HepG2 (cell line): ENCODE measurements at regions not wholly inside any gene's neighbourhood (a gene's known extent, or its start where the extent isn't known, plus 50 kb on each side); places are given as distances from the start of the nearest gene placed in this dataset.

Source experiments
- CEBPZ ChIP-seq: IDR thresholded peaks from 2 replicates; pipeline ENCODE4 v1.6.1; 2012; ENCODE audit warnings: low read length, improper control_type of control experiment
- CREB1 ChIP-seq, 2 experiments: fragments of 450-650 bp in 1 of 2; IDR thresholded peaks; 2 replicates each; pipeline ENCODE4 v1.6.1; 2016 to 2017; ENCODE audit warnings: control low read depth in 1 of 2, mild to moderate bottlenecking in 1 of 2, missing compliant biosample characterization in 1 of 2, missing genetic modification characterization in 1 of 2
- HCFC1 ChIP-seq: fragments of 150-350 bp; IDR thresholded peaks from 2 replicates; pipeline ENCODE4 v1.6.1; 2014; ENCODE audit warnings: low read depth, low read length
- HOXA9 ChIP-seq: sonication (generic); formaldehyde crosslinking; IDR thresholded peaks from 2 replicates; pipeline ENCODE4 v1.8.1; 2022; ENCODE audit warnings: missing genetic modification reagents, mild to moderate bottlenecking, moderate library complexity, borderline replicate concordance
- NR1H2 ChIP-seq: sonication (generic); formaldehyde crosslinking; IDR thresholded peaks from 2 replicates; pipeline ENCODE4 v1.8.1; 2022; ENCODE audit warnings: low read depth, missing genetic modification reagents, borderline replicate concordance
- PRDM15 ChIP-seq: sonication (generic); formaldehyde crosslinking; IDR thresholded peaks from 2 replicates; pipeline ENCODE4 v1.4.0; 2020; ENCODE audit warnings: missing genetic modification reagents
- REST ChIP-seq, 2 experiments: IDR thresholded peaks; 2 replicates each; pipeline ENCODE4 v1.6.1; 2011 to 2012; ENCODE audit warnings: low read length in 2 of 2, borderline replicate concordance in 1 of 2, low read depth in 1 of 2, mild to moderate bottlenecking in 1 of 2, moderate library complexity in 1 of 2
- SMARCE1 ChIP-seq: fragments of 450-650 bp; IDR thresholded peaks from 2 replicates; pipeline ENCODE4 v1.6.1; 2017; ENCODE audit warnings: borderline replicate concordance
- TFAP4 ChIP-seq: sonication (generic); IDR thresholded peaks from 2 replicates; pipeline ENCODE4 v1.6.1; 2016; ENCODE audit warnings: low read depth, borderline replicate concordance
- U2AF1 ChIP-seq: fragments of 200-400 bp; formaldehyde crosslinking; optimal IDR thresholded peaks from 2 replicates; pipeline ENCODE3; 2017; ENCODE audit warnings: mild to moderate bottlenecking, low read depth, low read length
- ZNF263 ChIP-seq: sonication (generic); formaldehyde crosslinking; IDR thresholded peaks from 2 replicates; pipeline ENCODE4 v1.4.0; 2020; ENCODE audit warnings: missing genetic modification reagents
- ZNF558 ChIP-seq: sonication (generic); formaldehyde crosslinking; IDR thresholded peaks from 2 replicates; pipeline ENCODE4 v1.9.0; 2022; ENCODE audit warnings: mild to moderate bottlenecking, missing genetic modification reagents, borderline replicate concordance

GRCh38 chr5:98602534-98603112 lies 170.8 kb upstream of the RGMB start:
- TF ChIP-seq NR1H2: no peak
- no peak for TF ChIP-seq HCFC1
- TF ChIP-seq PRDM15 (CRISPR knock-in tag): no peak
- TF ChIP-seq CEBPZ: no peak
- TF ChIP-seq U2AF1: no peak
- TF ChIP-seq REST (IDR thresholded peaks at IDR 0.05; ENCODE audit: borderline replicate concordance in 1 of 2, low read depth in 1 of 2, low read length in 2 of 2): no peak
- no peak for TF ChIP-seq ZNF263 (CRISPR knock-in tag)
- TF ChIP-seq CREB1 (IDR thresholded peaks at IDR 0.05): no peak
- no peak for TF ChIP-seq CREB1 (CRISPR knock-in tag; IDR thresholded peaks at IDR 0.05)
- no peak for TF ChIP-seq ZNF558
- TF ChIP-seq HOXA9 (CRISPR knock-in tag): no peak
- no peak for TF ChIP-seq TFAP4
- no peak for TF ChIP-seq SMARCE1
